ENCODE measurements at regions not wholly inside any gene's neighbourhood (a gene's known extent, or its start where the extent isn't known, plus 50 kb on each side); places are given as distances from the start of the nearest gene placed in this dataset.

DNA sequence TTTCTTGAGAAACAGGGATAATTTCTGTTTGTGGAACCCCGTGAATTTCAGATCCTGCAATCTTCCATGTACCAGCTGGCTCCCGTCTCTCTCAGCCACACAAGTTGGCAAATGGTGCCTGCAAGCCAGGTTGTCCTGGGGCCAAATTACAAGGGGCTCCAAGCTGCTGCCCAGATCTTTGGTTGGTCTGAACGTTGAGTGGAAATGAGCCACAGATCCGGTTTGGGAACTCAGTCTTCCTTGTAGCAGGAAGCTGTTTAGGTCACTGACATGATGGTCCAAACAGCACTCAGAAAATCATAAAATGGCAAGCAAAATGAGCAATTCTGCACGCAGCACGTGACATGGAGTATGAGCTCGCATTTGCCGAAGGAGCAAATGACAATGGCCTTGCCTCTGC, 1496.4 kb downstream of the TBC1D22A start:
- no peak for TF ChIP-seq CTCF (IDR thresholded peaks at IDR 0.05; ENCODE audit: control insufficient read depth, extremely low read depth, insufficient read depth)
- H3K4me3 ChIP-seq (ENCODE audit: low read depth, low read length), result no peak overlapping the region
- no peak for DNase-seq (ENCODE audit: low read depth)

GRCh38 chr22:48258064-48258701, 1495.7 kb downstream of the TBC1D22A start:
- no peak overlapping the region for H3K4me3 ChIP-seq (ENCODE audit: low read depth, low read length)
- no peak for DNase-seq (ENCODE audit: low read depth)
- no peak for TF ChIP-seq CTCF (IDR thresholded peaks at IDR 0.05; ENCODE audit: control insufficient read depth, extremely low read depth, insufficient read depth)

GRCh38 chr22:48257685-48258055, 1495.2 kb downstream of the TBC1D22A start:
- TF ChIP-seq CTCF (IDR thresholded peaks at IDR 0.05; ENCODE audit: control insufficient read depth, extremely low read depth, insufficient read depth), result no peak
- H3K4me3 ChIP-seq (ENCODE audit: low read depth, low read length), result no peak overlapping the region
- no peak for DNase-seq (ENCODE audit: low read depth)

DNA sequence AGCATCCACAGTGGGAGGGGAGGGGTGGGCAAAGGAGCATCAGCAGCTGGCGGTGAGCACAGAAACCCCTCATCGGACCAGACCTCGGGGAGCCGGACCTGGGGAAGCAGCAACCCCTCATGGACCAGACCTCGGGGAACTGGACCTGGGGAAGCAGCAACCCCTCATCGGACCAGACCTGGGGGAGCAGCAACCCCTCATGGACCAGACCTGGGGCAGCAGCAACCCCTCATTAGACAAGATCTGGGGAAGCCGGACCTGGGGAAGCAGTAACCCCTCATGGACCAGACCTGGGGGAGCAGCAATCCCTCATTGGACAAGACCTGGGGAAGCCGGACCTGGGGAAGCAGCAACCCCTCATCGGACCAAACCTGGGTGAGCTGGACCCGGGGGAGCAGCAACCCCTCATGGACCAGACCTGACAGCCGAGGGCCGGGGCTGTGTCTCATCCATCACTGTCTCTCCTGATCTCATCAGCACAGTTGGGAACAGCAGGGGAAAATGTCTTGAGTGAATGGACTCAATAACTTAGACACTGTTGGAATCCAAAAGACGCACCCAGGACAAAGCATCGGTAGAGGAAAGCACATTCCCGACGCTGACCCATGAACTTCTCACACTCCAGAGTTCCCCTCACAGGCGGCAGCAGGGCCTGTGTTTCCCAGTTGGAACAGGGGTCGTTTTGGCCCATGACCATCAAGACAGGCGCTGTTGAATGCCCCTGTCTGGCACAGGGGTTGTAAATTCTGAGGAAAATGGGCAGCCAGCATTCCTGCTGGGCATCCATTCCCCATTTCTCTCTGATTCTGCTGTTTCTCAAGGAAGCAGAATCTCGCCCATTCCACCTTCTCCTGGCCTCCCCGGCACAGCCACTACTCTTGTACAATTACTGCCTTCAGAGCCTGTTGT, 1494.6 kb downstream of the TBC1D22A start:
- no peak for TF ChIP-seq CTCF (IDR thresholded peaks at IDR 0.05; ENCODE audit: control insufficient read depth, extremely low read depth, insufficient read depth)
- no peak overlapping the region for H3K4me3 ChIP-seq (ENCODE audit: low read depth, low read length)
- no peak for DNase-seq (ENCODE audit: low read depth)

- TF ChIP-seq CTCF (IDR thresholded peaks at IDR 0.05; ENCODE audit: control insufficient read depth, extremely low read depth, insufficient read depth), result no peak
- H3K4me3 ChIP-seq (ENCODE audit: low read depth, low read length), result no peak overlapping the region
- DNase-seq (ENCODE audit: low read depth), result no peak
Measured at GRCh38 chr22:48256041-48256739, 1493.7 kb downstream of the TBC1D22A start.

- TF ChIP-seq CTCF (IDR thresholded peaks at IDR 0.05; ENCODE audit: control insufficient read depth, extremely low read depth, insufficient read depth), result no peak
- peak; percentile 89 for DNase-seq (ENCODE audit: low read depth)
- H3K4me3 ChIP-seq (ENCODE audit: low read depth, low read length), result peak overlapping the region; percentile 39
Measured at GRCh38 chr22:48254311-48254873, 1491.9 kb downstream of the TBC1D22A start.
